Natural killer cell (primary cell): ENCODE measurements at regions not wholly inside any gene's neighbourhood (a gene's known extent, or its start where the extent isn't known, plus 50 kb on each side); places are given as distances from the start of the nearest gene placed in this dataset.

ENCODE experiments used
- ATAC-seq, 3 donors: fragments of 150-1000 bp in 2 of 3; fragments of 200-7000 bp in 1 of 3; cut with Tn5 transposase; 1 replicate in 1 of 3; 2 replicates in 2 of 3; pipeline ENCODE4 v1.10.0; 2021; ENCODE audit warnings: mild to moderate bottlenecking in 2 of 3, moderate library complexity in 2 of 3
- DNase-seq, 2 donors: peaks; one replicate each; pipeline versions ENCODE4 v3.0.0 to v3.0.0-alpha.2; 2013 to 2021; ENCODE audit warnings: mixed read lengths in 1 of 2
- H3K27ac ChIP-seq: one replicate; pipeline ENCODE4 v1.5.1; 2013; ENCODE audit warnings: mild to moderate bottlenecking, low read length
- H3K27me3 ChIP-seq: one replicate; pipeline ENCODE4 v1.6.1; 2013; ENCODE audit warnings: low read length; ENCODE audit not compliant: control insufficient read depth, insufficient read depth
- H3K36me3 ChIP-seq: one replicate; pipeline ENCODE4 v1.6.1; 2013; ENCODE audit warnings: low read length; ENCODE audit not compliant: control insufficient read depth, insufficient read depth
- H3K4me1 ChIP-seq: one replicate; pipeline ENCODE4 v1.6.1; 2013; ENCODE audit warnings: low read length; ENCODE audit not compliant: control insufficient read depth, insufficient read depth
- H3K4me3 ChIP-seq: one replicate; pipeline ENCODE4 v1.5.1; 2013; ENCODE audit warnings: low read length
- H3K9me3 ChIP-seq: one replicate; pipeline ENCODE4 v1.6.1; 2013; ENCODE audit warnings: low read length; ENCODE audit not compliant: control insufficient read depth, insufficient read depth
- H3K27ac Mint-ChIP-seq, 2 donors: one replicate each; pipeline ENCODE4 v1.8.0; 2022; ENCODE audit warnings: mild to moderate bottlenecking in 2 of 2, mixed read lengths in 2 of 2, moderate library complexity in 1 of 2
- H3K27me3 Mint-ChIP-seq, 2 donors: one replicate each; pipeline ENCODE4 v1.8.0; 2022; ENCODE audit warnings: low read depth in 2 of 2, mixed read lengths in 2 of 2
- H3K36me3 Mint-ChIP-seq: one replicate; pipeline ENCODE4 v1.8.0; 2022; ENCODE audit warnings: mixed read lengths
- H3K4me1 Mint-ChIP-seq, 2 donors: one replicate each; pipeline ENCODE4 v1.8.0; 2022; ENCODE audit warnings: mixed read lengths in 2 of 2
- H3K4me3 Mint-ChIP-seq: one replicate; pipeline ENCODE4 v1.8.0; 2022; ENCODE audit warnings: mild to moderate bottlenecking, moderate library complexity, mixed read lengths
- H3K9me3 Mint-ChIP-seq, 2 donors: one replicate each; pipeline ENCODE4 v1.8.0; 2022; ENCODE audit warnings: mixed read lengths in 2 of 2
- CTCF ChIP-seq: fragments of 200-600 bp; IDR thresholded peaks from one replicate; pipeline ENCODE4 v1.8.0; 2022; ENCODE audit warnings: antibody characterized with exemption
- WGBS: methylation state at CpG from one replicate; pipeline ENCODE4 v1.1.7; 2013; ENCODE audit warnings: missing lambda C conversion rate; ENCODE audit not compliant: insufficient coverage; 5-methylcytosine and 5-hydroxymethylcytosine counted together
- intact Hi-C: fragments of 100-400 bp; cut with micrococcal nuclease; formaldehyde crosslinking; loops from one replicate; pipeline ENCODE4 v1.14.2; 2022

GRCh38 chr1:54480525-54480848, 67.5 kb upstream of the ACOT11 start:
- 0% methylated on average over 3 of the region's 4 CpGs for WGBS
- H3K27ac Mint-ChIP-seq: peak overlapping the region; percentile 90 to 94
- H3K9me3 ChIP-seq: no peaks in the 10 kb centered on the region
- peaks cover 78 to 88% of the 10 kb centered on the region in 2 donors for H3K4me1 Mint-ChIP-seq
- peaks cover 92% of the 10 kb centered on the region for H3K4me1 ChIP-seq
- ATAC-seq (peak in 2 of 3 donors; percentile 16 to 24), DNase-seq (peak in 1 of 2 donors; percentile 53)
- H3K36me3 Mint-ChIP-seq: no peaks in the 10 kb centered on the region
- H3K27me3 ChIP-seq: no peaks in the 10 kb centered on the region
- no peaks in the 10 kb centered on the region for H3K9me3 Mint-ChIP-seq
- no peaks in the 10 kb centered on the region for H3K36me3 ChIP-seq
- H3K4me3 Mint-ChIP-seq: peak overlapping the region; percentile 75
- H3K27ac ChIP-seq: peak overlapping the region; percentile 71
- TF ChIP-seq CTCF: no peak
- no peak overlapping the region for H3K4me3 ChIP-seq
- intact Hi-C loops: loop anchor here (10.0 kb wide), 1 partner anchor 276 kb away; the partner anchor contains the start of genes CYB5RL and MRPL37
- H3K27me3 Mint-ChIP-seq: no peaks in the 10 kb centered on the region

GRCh38 chr1:54479841-54480524, 68.0 kb upstream of the ACOT11 start:
- peaks cover 92% of the 10 kb centered on the region for H3K4me1 ChIP-seq
- TF ChIP-seq CTCF: no peak
- Mint-ChIP-seq H3K27me3 (no peaks in the 10 kb centered on the region), H3K4me3 (peak overlapping the region; percentile 75), H3K9me3 (no peaks in the 10 kb centered on the region), H3K4me1 (peaks cover 73 to 88% of the 10 kb centered on the region in 2 donors), H3K36me3 (no peaks in the 10 kb centered on the region), H3K27ac (peak overlapping the region; percentile 90 to 94)
- 38% methylated on average over 7 of the region's 7 CpGs for WGBS
- no peak for DNase-seq
- H3K36me3 ChIP-seq: no peaks in the 10 kb centered on the region
- peak overlapping the region; percentile 71 for H3K27ac ChIP-seq
- ATAC-seq: peak in 2 of 3 donors; percentile 5
- no peaks in the 10 kb centered on the region for H3K9me3 ChIP-seq
- H3K4me3 ChIP-seq: no peak overlapping the region
- intact Hi-C loops: loop anchor here (10.0 kb wide), 1 partner anchor 275 kb away; the partner anchor contains the start of genes CYB5RL and MRPL37
- H3K27me3 ChIP-seq: no peaks in the 10 kb centered on the region

- peak overlapping the region; percentile 90 to 94 for H3K27ac Mint-ChIP-seq
- Histone ChIP-seq H3K4me1 (peaks cover 90% of the 10 kb centered on the region), H3K27ac (peak overlapping the region; percentile 71), H3K4me3 (no peak overlapping the region), H3K36me3 (no peaks in the 10 kb centered on the region), H3K9me3 (no peaks in the 10 kb centered on the region), H3K27me3 (no peaks in the 10 kb centered on the region)
- ATAC-seq (no peak), DNase-seq (no peak)
- H3K4me1 Mint-ChIP-seq: peaks cover 68 to 85% of the 10 kb centered on the region in 2 donors
- no peaks in the 10 kb centered on the region for H3K36me3 Mint-ChIP-seq
- H3K27me3 Mint-ChIP-seq: no peaks in the 10 kb centered on the region
- intact Hi-C loops: no loop called here
- no peak for TF ChIP-seq CTCF
- H3K4me3 Mint-ChIP-seq: peak overlapping the region; percentile 75
- no peaks in the 10 kb centered on the region for H3K9me3 Mint-ChIP-seq
- WGBS: 93% methylated on average over 4 of the region's 5 CpGs
Observed at GRCh38 chr1:54479251-54479650, 68.8 kb upstream of the ACOT11 start.

GRCh38 chr1:54477153-54477561, 70.9 kb upstream of the ACOT11 start:
- 11% methylated on average over 6 of the region's 6 CpGs for whole genome bisulfite sequencing
- no peak overlapping the region for H3K4me3 ChIP-seq
- no peaks in the 10 kb centered on the region for H3K27me3 Mint-ChIP-seq
- intact Hi-C loops: no loop called here
- peak overlapping the region; percentile 88 to 91 for H3K27ac Mint-ChIP-seq
- H3K36me3 ChIP-seq: no peaks in the 10 kb centered on the region
- TF ChIP-seq CTCF: no peak
- H3K36me3 Mint-ChIP-seq: no peaks in the 10 kb centered on the region
- no peaks in the 10 kb centered on the region for H3K27me3 ChIP-seq
- H3K9me3 ChIP-seq: no peaks in the 10 kb centered on the region
- H3K27ac ChIP-seq: peak overlapping the region; percentile 89
- peak overlapping the region; percentile 82 for H3K4me3 Mint-ChIP-seq
- peaks cover 80% of the 10 kb centered on the region for H3K4me1 ChIP-seq
- DNase-seq (peak in 1 of 2 donors; percentile 48), ATAC-seq (no peak)
- H3K9me3 Mint-ChIP-seq: no peaks in the 10 kb centered on the region
- peaks cover 69 to 83% of the 10 kb centered on the region in 2 donors for H3K4me1 Mint-ChIP-seq
